HEK293 (cell line): ENCODE measurements at regions not wholly inside any gene's neighbourhood (a gene's known extent, or its start where the extent isn't known, plus 50 kb on each side); places are given as distances from the start of the nearest gene placed in this dataset.

Source experiments
- CTCF ChIA-PET: fragments of 350-600 bp; formaldehyde crosslinking; extraction: SDS; loops from one replicate; lab custom pipeline; 2021; ENCODE audit warnings: antibody characterized with exemption; lab: Yijun Ruan, JAX
- POLR2A ChIA-PET: fragments of 300-600 bp; formaldehyde crosslinking; extraction: SDS; loops from one replicate; lab custom pipeline; 2020; ENCODE audit warnings: antibody characterized with exemption, inconsistent platforms; lab: Yijun Ruan, JAX
- H3K27ac ChIP-seq: fragments of 200-500 bp; sonication (Bioruptor generic); 2 replicates; pipeline ENCODE4 v1.5.1; 2014; ENCODE audit warnings: low read depth, low read length, control low read depth, inconsistent platforms; ENCODE audit errors: extremely low read depth
- H3K36me3 ChIP-seq, 2 experiments: fragments of 200-500 bp in 1 of 2; sonication (Bioruptor generic) in 1 of 2; 1 replicate in 1 of 2; 2 replicates in 1 of 2; pipeline ENCODE4 v1.5.1; 2014 to 2017; ENCODE audit warnings: inconsistent platforms in 2 of 2, low read length in 2 of 2; ENCODE audit not compliant: control insufficient read depth in 2 of 2, insufficient read depth in 1 of 2
- H3K4me1 ChIP-seq: fragments of 200-500 bp; sonication (Bioruptor generic); 2 replicates; pipeline ENCODE4 v1.5.1; 2014; ENCODE audit warnings: mild to moderate bottlenecking, low read length, inconsistent platforms; ENCODE audit not compliant: control insufficient read depth, insufficient read depth
- H3K4me3 ChIP-seq: 2 replicates; pipeline ENCODE4 v1.5.1; 2011; ENCODE audit warnings: low read depth, mild to moderate bottlenecking, control low read depth, low read length, moderate library complexity
- H3K9me3 ChIP-seq: fragments of 200-500 bp; sonication (Bioruptor generic); 2 replicates; pipeline ENCODE4 v1.5.1; 2014; ENCODE audit warnings: low read depth, low read length, inconsistent platforms; ENCODE audit not compliant: control insufficient read depth, insufficient read depth
- GLI4 ChIP-seq: fragments of 450-650 bp; formaldehyde crosslinking; IDR thresholded peaks from 2 replicates; pipeline ENCODE4 v1.5.1; 2016; ENCODE audit warnings: missing biosample characterization, missing genetic modification characterization
- KLF1 ChIP-seq: fragments of 450-650 bp; formaldehyde crosslinking; IDR thresholded peaks from 2 replicates; pipeline ENCODE4 v1.5.1; 2016; ENCODE audit warnings: missing biosample characterization, missing genetic modification characterization
- KLF16 ChIP-seq: fragments of 450-650 bp; formaldehyde crosslinking; IDR thresholded peaks from 2 replicates; pipeline ENCODE4 v1.5.1; 2017; ENCODE audit warnings: missing biosample characterization, missing genetic modification characterization
- MYNN ChIP-seq: fragments of 450-650 bp; formaldehyde crosslinking; IDR thresholded peaks from 2 replicates; pipeline ENCODE4 v1.5.1; 2016; ENCODE audit warnings: missing biosample characterization, missing genetic modification characterization, borderline replicate concordance
- OVOL3 ChIP-seq: fragments of 450-650 bp; formaldehyde crosslinking; IDR thresholded peaks from 2 replicates; pipeline ENCODE4 v1.5.1; 2016; ENCODE audit warnings: missing biosample characterization, missing genetic modification characterization
- REPIN1 ChIP-seq: fragments of 450-650 bp; formaldehyde crosslinking; IDR thresholded peaks from 2 replicates; pipeline ENCODE4 v1.5.1; 2017; ENCODE audit warnings: missing biosample characterization, missing genetic modification characterization, low read depth
- SALL2 ChIP-seq: fragments of 450-650 bp; formaldehyde crosslinking; IDR thresholded peaks from 2 replicates; pipeline ENCODE4 v1.5.0; 2017; ENCODE audit warnings: missing biosample characterization, mild to moderate bottlenecking, missing genetic modification characterization, borderline replicate concordance
- ZBTB7A ChIP-seq: fragments of 450-650 bp; formaldehyde crosslinking; IDR thresholded peaks from 2 replicates; pipeline ENCODE4 v1.5.1; 2016; ENCODE audit warnings: low read depth, missing biosample characterization, missing genetic modification characterization
- ZEB2 ChIP-seq: fragments of 450-650 bp; formaldehyde crosslinking; IDR thresholded peaks from 2 replicates; pipeline ENCODE4 v1.5.1; 2016; ENCODE audit warnings: missing biosample characterization, missing genetic modification characterization
- ZNF140 ChIP-seq: fragments of 450-650 bp; formaldehyde crosslinking; IDR thresholded peaks from 2 replicates; pipeline ENCODE4 v1.5.1; 2016; ENCODE audit warnings: missing biosample characterization, missing genetic modification characterization
- ZNF23 ChIP-seq: fragments of 450-650 bp; formaldehyde crosslinking; IDR thresholded peaks from 2 replicates; pipeline ENCODE4 v1.5.1; 2016; ENCODE audit warnings: missing biosample characterization, missing genetic modification characterization, borderline replicate concordance
- ZNF354C ChIP-seq: fragments of 450-650 bp; formaldehyde crosslinking; IDR thresholded peaks from 2 replicates; pipeline ENCODE4 v1.5.1; 2016; ENCODE audit warnings: missing biosample characterization, missing genetic modification characterization, low read depth, borderline replicate concordance
- ZNF391 ChIP-seq: fragments of 450-650 bp; formaldehyde crosslinking; IDR thresholded peaks from 2 replicates; pipeline ENCODE4 v1.5.1; 2016; ENCODE audit warnings: low read depth, missing biosample characterization, missing genetic modification characterization, borderline replicate concordance
- ZNF394 ChIP-seq: fragments of 450-650 bp; formaldehyde crosslinking; IDR thresholded peaks from 2 replicates; pipeline ENCODE4 v1.5.1; 2016; ENCODE audit warnings: missing biosample characterization, missing genetic modification characterization, mild to moderate bottlenecking, moderate library complexity, borderline replicate concordance
- ZNF404 ChIP-seq: fragments of 450-650 bp; formaldehyde crosslinking; IDR thresholded peaks from 2 replicates; pipeline ENCODE4 v1.5.1; 2017; ENCODE audit warnings: missing biosample characterization, missing genetic modification characterization
- ZNF514 ChIP-seq: fragments of 450-650 bp; formaldehyde crosslinking; IDR thresholded peaks from 2 replicates; pipeline ENCODE4 v1.5.1; 2016; ENCODE audit warnings: missing biosample characterization, missing genetic modification characterization
- ZNF664 ChIP-seq: fragments of 450-650 bp; formaldehyde crosslinking; IDR thresholded peaks from 2 replicates; pipeline ENCODE4 v1.5.1; 2016; ENCODE audit warnings: missing biosample characterization, missing genetic modification characterization
- ZNF777 ChIP-seq: fragments of 450-650 bp; formaldehyde crosslinking; IDR thresholded peaks from 2 replicates; pipeline ENCODE4 v1.5.1; 2017; ENCODE audit warnings: missing biosample characterization, missing genetic modification characterization, borderline replicate concordance
- ZNF792 ChIP-seq: fragments of 450-650 bp; formaldehyde crosslinking; IDR thresholded peaks from 2 replicates; pipeline ENCODE4 v1.5.1; 2016; ENCODE audit warnings: missing biosample characterization, missing genetic modification characterization
- ZNF837 ChIP-seq: fragments of 450-650 bp; formaldehyde crosslinking; IDR thresholded peaks from 2 replicates; pipeline ENCODE4 v1.5.1; 2016; ENCODE audit warnings: missing biosample characterization, missing genetic modification characterization
- ZNF843 ChIP-seq: fragments of 450-650 bp; formaldehyde crosslinking; IDR thresholded peaks from 2 replicates; pipeline ENCODE4 v1.5.1; 2016; ENCODE audit warnings: missing biosample characterization, missing genetic modification characterization
- ZSCAN23 ChIP-seq: fragments of 450-650 bp; formaldehyde crosslinking; IDR thresholded peaks from 2 replicates; pipeline ENCODE4 v1.5.1; 2016; ENCODE audit warnings: missing biosample characterization, missing genetic modification characterization
- ZSCAN4 ChIP-seq: fragments of 450-650 bp; formaldehyde crosslinking; IDR thresholded peaks from 2 replicates; pipeline ENCODE4 v1.5.1; 2017; ENCODE audit warnings: missing biosample characterization, missing genetic modification characterization
- TF ChIP-seq, protein P1 (sequence below): fragments of 450-650 bp; formaldehyde crosslinking; IDR thresholded peaks from 2 replicates; pipeline ENCODE4 v1.5.1; 2016; ENCODE audit warnings: missing biosample characterization, missing genetic modification characterization
- TF ChIP-seq, protein P2 (sequence below): fragments of 450-650 bp; formaldehyde crosslinking; IDR thresholded peaks from 2 replicates; pipeline ENCODE4 v1.5.1; 2016; ENCODE audit warnings: missing biosample characterization, missing genetic modification characterization, low read depth
- TF ChIP-seq, protein P3 (sequence below): fragments of 450-650 bp; formaldehyde crosslinking; IDR thresholded peaks from 2 replicates; pipeline ENCODE4 v1.5.1; 2017; ENCODE audit warnings: missing biosample characterization, missing genetic modification characterization

DNA sequence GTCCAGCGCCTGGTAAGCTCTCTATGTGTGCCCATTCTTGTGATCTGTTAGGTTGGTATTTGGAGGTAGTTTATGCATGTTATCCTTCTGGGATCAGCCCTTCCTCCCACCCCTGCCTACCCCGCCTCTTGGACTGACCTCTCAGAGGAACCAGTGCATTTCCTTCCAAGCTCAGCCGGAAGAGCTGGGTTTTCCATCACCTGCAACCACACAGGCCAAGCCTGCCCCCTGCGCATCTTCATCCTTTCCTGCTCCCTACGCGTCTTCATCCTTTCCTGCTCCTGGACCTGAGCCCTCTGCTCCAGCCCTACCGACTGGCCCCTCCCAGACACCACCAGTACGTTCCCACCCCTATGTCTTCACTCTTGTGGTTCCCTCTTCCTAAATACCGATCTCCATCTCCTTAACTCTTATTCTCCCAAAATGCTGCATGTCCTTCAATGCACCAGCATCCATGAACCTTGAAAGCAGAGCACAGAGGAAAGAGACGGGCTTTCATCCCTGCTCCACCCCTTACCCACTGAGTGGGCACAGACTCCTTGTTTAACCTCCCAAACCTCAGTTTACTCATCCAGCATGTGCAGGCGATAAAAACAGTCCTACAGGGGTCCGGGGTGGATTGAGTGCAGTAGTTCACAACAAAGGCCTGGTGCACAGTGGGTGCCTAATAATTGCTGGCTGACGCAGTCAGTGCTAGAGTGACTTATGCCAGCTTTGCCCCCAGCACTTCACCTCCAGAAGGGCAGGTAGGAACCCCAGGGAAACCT, 526.3 kb downstream of the MATN1 start:
- ChIA-PET CTCF (no interaction called here), POLR2A (no interaction called here)
- Histone ChIP-seq H3K36me3 (no peaks in the 10 kb centered on the region), H3K9me3 (no peaks in the 10 kb centered on the region), H3K4me1 (no peaks in the 10 kb centered on the region), H3K27ac (no peak overlapping the region), H3K4me3 (no peak overlapping the region)
- no peak for TF ChIP-seq SALL2 (tag by site-specific recombination)
- TF ChIP-seq, protein P1, sequence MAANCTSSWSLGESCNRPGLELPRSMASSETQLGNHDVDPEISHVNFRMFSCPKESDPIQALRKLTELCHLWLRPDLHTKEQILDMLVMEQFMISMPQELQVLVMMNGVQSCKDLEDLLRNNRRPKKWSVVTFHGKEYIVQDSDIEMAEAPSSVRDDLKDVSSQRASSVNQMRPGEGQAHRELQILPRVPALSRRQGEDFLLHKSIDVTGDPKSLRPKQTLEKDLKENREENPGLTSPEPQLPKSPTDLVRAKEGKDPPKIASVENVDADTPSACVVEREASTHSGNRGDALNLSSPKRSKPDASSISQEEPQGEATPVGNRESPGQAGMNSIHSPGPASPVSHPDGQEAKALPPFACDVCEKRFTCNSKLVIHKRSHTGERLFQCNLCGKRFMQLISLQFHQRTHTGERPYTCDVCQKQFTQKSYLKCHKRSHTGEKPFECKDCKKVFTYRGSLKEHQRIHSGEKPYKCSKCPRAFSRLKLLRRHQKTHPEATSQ (tag by site-specific recombination): no peak
- TF ChIP-seq GLI4 (tag by site-specific recombination): no peak
- no peak for TF ChIP-seq KLF16 (tag by site-specific recombination)
- TF ChIP-seq MYNN (tag by site-specific recombination): no peak
- TF ChIP-seq, protein P2, sequence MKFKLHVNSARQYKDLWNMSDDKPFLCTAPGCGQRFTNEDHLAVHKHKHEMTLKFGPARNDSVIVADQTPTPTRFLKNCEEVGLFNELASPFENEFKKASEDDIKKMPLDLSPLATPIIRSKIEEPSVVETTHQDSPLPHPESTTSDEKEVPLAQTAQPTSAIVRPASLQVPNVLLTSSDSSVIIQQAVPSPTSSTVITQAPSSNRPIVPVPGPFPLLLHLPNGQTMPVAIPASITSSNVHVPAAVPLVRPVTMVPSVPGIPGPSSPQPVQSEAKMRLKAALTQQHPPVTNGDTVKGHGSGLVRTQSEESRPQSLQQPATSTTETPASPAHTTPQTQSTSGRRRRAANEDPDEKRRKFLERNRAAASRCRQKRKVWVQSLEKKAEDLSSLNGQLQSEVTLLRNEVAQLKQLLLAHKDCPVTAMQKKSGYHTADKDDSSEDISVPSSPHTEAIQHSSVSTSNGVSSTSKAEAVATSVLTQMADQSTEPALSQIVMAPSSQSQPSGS (tag by site-specific recombination): no peak
- TF ChIP-seq ZSCAN23 (tag by site-specific recombination): no peak

DNA sequence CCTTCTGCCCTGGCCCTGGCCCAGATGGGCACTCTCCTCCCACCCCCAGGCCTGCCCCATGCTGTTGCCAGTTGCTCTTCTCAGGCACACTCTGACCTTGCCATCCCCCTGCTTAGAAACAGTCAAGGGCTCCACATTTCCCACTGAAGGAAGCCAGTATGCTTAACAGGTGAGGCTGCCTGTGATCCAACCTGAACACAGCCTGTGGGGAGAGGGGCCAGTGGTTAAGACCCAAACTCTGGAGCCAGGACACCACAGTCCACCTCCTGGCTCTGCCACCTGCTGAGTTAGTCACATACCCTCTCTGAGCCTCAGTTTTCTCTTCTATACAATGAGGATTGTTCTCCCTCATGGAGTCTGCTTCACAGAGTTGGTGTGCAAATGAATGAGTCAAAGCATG, 526.9 kb downstream of the MATN1 start:
- Histone ChIP-seq H3K4me1 (no peaks in the 10 kb centered on the region), H3K36me3 (no peaks in the 10 kb centered on the region), H3K9me3 (no peaks in the 10 kb centered on the region), H3K27ac (no peak overlapping the region), H3K4me3 (no peak overlapping the region)
- no peak for TF ChIP-seq ZNF837 (tag by site-specific recombination)
- TF ChIP-seq ZNF391 (tag by site-specific recombination): no peak
- no peak for TF ChIP-seq ZNF140 (tag by site-specific recombination)
- no peak for TF ChIP-seq ZNF777 (tag by site-specific recombination)
- no peak for TF ChIP-seq ZNF354C (tag by site-specific recombination)
- no peak for TF ChIP-seq ZNF792 (tag by site-specific recombination)
- no peak for TF ChIP-seq OVOL3 (tag by site-specific recombination)
- TF ChIP-seq ZNF664 (tag by site-specific recombination): no peak
- TF ChIP-seq ZNF843: no peak
- no peak for TF ChIP-seq REPIN1
- CTCF ChIA-PET: no interaction called here
- POLR2A ChIA-PET: no interaction called here

DNA sequence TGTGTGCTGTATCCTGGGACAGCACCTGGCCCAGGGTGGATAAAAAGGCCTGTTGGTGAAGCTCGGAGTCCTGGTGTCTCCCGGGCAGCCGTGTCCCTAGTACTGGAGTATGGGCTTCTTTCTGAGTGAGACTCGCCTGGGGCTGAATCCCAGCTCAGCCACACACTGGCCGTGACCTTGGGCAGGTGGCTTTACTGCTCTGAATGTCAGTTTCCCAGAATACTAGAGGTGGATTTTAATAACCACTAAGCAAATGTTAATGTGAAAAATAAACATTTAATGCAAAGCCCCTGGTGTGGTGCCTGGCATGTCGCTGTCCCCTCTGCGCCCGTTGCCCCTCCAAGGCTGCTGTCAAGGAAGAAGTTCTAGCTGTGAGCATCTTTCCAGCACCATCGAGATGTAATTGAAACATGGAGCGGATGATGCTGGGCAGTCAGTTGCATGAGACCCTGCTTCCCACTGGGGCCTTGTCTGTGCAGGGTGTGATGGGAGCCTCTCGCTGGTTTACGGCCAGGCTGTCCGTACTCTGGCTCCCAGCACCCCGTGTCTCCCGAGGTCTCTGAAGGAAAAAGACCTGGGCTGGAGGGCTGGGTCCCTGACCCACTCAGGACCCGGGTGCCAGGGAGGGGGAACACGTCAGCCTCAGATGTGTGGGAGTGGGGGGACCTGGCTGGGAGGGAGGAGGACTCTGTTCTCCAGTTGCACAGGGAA, 527.8 kb downstream of the MATN1 start:
- Histone ChIP-seq H3K27ac (no peak overlapping the region), H3K9me3 (no peaks in the 10 kb centered on the region), H3K36me3 (no peaks in the 10 kb centered on the region), H3K4me1 (no peaks in the 10 kb centered on the region), H3K4me3 (no peak overlapping the region)
- ChIA-PET CTCF (no interaction called here), POLR2A (no interaction called here)
- no peak for TF ChIP-seq ZNF404 (tag by site-specific recombination)
- TF ChIP-seq ZEB2 (tag by site-specific recombination): no peak
- TF ChIP-seq KLF1 (tag by site-specific recombination): no peak
- no peak for TF ChIP-seq ZNF23 (tag by site-specific recombination)
- TF ChIP-seq ZNF394 (tag by site-specific recombination): no peak
- TF ChIP-seq ZSCAN4 (tag by site-specific recombination): no peak
- TF ChIP-seq ZBTB7A (tag by site-specific recombination): no peak
- TF ChIP-seq, protein P3, sequence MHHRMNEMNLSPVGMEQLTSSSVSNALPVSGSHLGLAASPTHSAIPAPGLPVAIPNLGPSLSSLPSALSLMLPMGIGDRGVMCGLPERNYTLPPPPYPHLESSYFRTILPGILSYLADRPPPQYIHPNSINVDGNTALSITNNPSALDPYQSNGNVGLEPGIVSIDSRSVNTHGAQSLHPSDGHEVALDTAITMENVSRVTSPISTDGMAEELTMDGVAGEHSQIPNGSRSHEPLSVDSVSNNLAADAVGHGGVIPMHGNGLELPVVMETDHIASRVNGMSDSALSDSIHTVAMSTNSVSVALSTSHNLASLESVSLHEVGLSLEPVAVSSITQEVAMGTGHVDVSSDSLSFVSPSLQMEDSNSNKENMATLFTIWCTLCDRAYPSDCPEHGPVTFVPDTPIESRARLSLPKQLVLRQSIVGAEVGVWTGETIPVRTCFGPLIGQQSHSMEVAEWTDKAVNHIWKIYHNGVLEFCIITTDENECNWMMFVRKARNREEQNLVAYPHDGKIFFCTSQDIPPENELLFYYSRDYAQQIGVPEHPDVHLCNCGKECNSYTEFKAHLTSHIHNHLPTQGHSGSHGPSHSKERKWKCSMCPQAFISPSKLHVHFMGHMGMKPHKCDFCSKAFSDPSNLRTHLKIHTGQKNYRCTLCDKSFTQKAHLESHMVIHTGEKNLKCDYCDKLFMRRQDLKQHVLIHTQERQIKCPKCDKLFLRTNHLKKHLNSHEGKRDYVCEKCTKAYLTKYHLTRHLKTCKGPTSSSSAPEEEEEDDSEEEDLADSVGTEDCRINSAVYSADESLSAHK (tag by site-specific recombination): no peak
- no peak for TF ChIP-seq ZNF514
